ENCODE measurements at regions not wholly inside any gene's neighbourhood (a gene's known extent, or its start where the extent isn't known, plus 50 kb on each side); places are given as distances from the start of the nearest gene placed in this dataset.

GRCh38 chr10:8513155-8514147 is 459.0 kb downstream of the GATA3 start:
- TF ChIP-seq POLR2AphosphoS5 (IDR thresholded peaks at IDR 0.05; ENCODE audit: low read depth, low read length) (no peak), CTCF (IDR thresholded peaks at IDR 0.05 in 2 of 3, conservative IDR thresholded peaks at IDR 0.05 in 1 of 3; ENCODE audit: borderline replicate concordance in 1 of 3, insufficient read depth in 1 of 3, low read depth in 2 of 3, low read length in 2 of 3) (no peak), RAD21 (IDR thresholded peaks at IDR 0.05; ENCODE audit: low read depth) (no peak), ZNF274 (IDR thresholded peaks at IDR 0.05; ENCODE audit: low read depth, low read length) (no peak), SRF (IDR thresholded peaks at IDR 0.05; ENCODE audit: low read depth) (no peak), EZH2phosphoT487 (IDR thresholded peaks at IDR 0.05; ENCODE audit: borderline replicate concordance) (no peak)
- TF ChIP-seq, protein P1, sequence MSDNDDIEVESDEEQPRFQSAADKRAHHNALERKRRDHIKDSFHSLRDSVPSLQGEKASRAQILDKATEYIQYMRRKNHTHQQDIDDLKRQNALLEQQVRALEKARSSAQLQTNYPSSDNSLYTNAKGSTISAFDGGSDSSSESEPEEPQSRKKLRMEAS (IDR thresholded peaks at IDR 0.05) = no peak
- TF ChIP-seq, protein P2, sequence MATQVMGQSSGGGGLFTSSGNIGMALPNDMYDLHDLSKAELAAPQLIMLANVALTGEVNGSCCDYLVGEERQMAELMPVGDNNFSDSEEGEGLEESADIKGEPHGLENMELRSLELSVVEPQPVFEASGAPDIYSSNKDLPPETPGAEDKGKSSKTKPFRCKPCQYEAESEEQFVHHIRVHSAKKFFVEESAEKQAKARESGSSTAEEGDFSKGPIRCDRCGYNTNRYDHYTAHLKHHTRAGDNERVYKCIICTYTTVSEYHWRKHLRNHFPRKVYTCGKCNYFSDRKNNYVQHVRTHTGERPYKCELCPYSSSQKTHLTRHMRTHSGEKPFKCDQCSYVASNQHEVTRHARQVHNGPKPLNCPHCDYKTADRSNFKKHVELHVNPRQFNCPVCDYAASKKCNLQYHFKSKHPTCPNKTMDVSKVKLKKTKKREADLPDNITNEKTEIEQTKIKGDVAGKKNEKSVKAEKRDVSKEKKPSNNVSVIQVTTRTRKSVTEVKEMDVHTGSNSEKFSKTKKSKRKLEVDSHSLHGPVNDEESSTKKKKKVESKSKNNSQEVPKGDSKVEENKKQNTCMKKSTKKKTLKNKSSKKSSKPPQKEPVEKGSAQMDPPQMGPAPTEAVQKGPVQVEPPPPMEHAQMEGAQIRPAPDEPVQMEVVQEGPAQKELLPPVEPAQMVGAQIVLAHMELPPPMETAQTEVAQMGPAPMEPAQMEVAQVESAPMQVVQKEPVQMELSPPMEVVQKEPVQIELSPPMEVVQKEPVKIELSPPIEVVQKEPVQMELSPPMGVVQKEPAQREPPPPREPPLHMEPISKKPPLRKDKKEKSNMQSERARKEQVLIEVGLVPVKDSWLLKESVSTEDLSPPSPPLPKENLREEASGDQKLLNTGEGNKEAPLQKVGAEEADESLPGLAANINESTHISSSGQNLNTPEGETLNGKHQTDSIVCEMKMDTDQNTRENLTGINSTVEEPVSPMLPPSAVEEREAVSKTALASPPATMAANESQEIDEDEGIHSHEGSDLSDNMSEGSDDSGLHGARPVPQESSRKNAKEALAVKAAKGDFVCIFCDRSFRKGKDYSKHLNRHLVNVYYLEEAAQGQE (IDR thresholded peaks at IDR 0.05; ENCODE audit: low read depth) = no peak

Data from HCT116 (cell line).